ENCODE measurements at regions not wholly inside any gene's neighbourhood (a gene's known extent, or its start where the extent isn't known, plus 50 kb on each side); places are given as distances from the start of the nearest gene placed in this dataset.

DNA sequence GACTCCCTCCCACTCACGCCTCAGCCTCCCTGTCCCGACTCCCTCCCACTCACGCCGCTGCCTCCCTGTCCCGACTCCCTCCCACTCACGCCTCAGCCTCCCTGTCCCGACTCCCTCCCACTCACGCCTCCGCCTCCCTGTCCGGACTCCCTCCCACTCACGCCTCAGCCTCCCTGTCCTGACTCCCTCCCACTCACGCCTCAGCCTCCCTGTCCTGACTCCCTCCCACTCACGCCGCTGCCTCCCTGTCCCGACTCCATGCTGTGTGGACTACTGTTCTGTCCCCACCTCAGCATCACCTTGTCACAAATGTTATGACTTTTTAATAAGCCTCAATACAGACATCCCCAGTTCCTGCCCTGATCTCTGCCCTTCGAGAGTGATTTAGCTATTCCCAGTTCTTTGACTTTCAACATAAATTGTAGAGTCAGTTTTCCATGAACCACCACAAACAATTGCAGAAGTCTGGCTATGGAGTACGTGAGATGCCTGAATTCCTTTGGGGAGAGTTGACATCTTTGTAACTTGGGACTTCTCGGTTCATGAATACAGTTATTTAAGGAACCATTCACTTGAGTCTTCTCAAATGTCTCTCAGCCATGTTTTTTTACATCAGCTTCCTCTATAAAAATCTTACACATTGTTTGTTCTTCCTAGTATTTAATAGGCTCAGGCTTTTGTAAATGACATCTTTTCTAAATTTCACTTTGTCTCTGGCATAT, 71.9 kb downstream of the FOXL3 start:
- Mint-ChIP-seq H3K27ac (peak overlapping the region; percentile 60), H3K36me3 (ENCODE audit: low read depth) (no peaks in the 10 kb centered on the region), H3K27me3 (no peaks in the 10 kb centered on the region), H3K4me3 (peak overlapping the region; percentile 45), H3K9me3 (no peaks in the 10 kb centered on the region), H3K4me1 (ENCODE audit: low read depth) (peaks cover 63% of the 10 kb centered on the region)
- DNase-seq: no peak

GRCh38 chr7:362402-363096, 72.6 kb downstream of the FOXL3 start:
- Mint-ChIP-seq H3K27ac (peak overlapping the region; percentile 60), H3K36me3 (ENCODE audit: low read depth) (no peaks in the 10 kb centered on the region), H3K9me3 (no peaks in the 10 kb centered on the region), H3K4me1 (ENCODE audit: low read depth) (peaks cover 67% of the 10 kb centered on the region), H3K27me3 (no peaks in the 10 kb centered on the region), H3K4me3 (peak overlapping the region; percentile 45)
- peak; percentile 52 for DNase-seq

DNA sequence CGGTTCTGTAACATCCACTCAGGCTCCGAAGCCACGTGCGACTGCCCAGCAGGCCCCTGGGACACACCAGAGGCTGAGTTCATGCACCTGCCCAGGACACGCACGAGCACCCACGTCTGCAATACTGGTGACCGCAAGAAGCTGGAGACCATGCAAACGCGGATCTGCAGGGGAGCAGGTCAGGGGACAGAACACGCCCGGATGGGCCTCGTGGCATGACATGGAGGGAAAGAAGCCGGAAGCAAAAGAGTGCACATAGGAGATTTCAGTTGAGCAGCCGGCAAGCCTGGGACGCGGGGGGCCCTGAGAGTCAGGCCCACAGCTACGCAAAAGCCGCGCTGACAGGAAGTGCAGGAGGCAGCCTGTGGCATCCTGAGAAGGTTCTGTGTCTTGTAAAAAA, 73.7 kb downstream of the FOXL3 start:
- no peaks in the 10 kb centered on the region for H3K9me3 Mint-ChIP-seq
- no peaks in the 10 kb centered on the region for H3K36me3 Mint-ChIP-seq (ENCODE audit: low read depth)
- peak; percentile 48 for DNase-seq
- no peaks in the 10 kb centered on the region for H3K27me3 Mint-ChIP-seq
- H3K4me3 Mint-ChIP-seq: no peak overlapping the region
- peaks cover 67% of the 10 kb centered on the region for H3K4me1 Mint-ChIP-seq (ENCODE audit: low read depth)
- H3K27ac Mint-ChIP-seq: no peak overlapping the region

- no peak overlapping the region for H3K27ac Mint-ChIP-seq
Observed at GRCh38 chr7:364536-364935, 74.6 kb downstream of the FOXL3 start.

GRCh38 chr7:365593-365992, 75.6 kb downstream of the FOXL3 start:
- H3K9me3 Mint-ChIP-seq: no peaks in the 10 kb centered on the region
- no peaks in the 10 kb centered on the region for H3K36me3 Mint-ChIP-seq (ENCODE audit: low read depth)
- H3K4me1 Mint-ChIP-seq (ENCODE audit: low read depth): peaks cover 58% of the 10 kb centered on the region
- H3K27me3 Mint-ChIP-seq: no peaks in the 10 kb centered on the region
- no peak overlapping the region for H3K27ac Mint-ChIP-seq
- H3K4me3 Mint-ChIP-seq: no peak overlapping the region
- no peak for DNase-seq

More at GRCh38 chr7:364536-364935, 74.6 kb downstream of the FOXL3 start:
- Mint-ChIP-seq H3K4me3 (no peak overlapping the region), H3K27me3 (no peaks in the 10 kb centered on the region), H3K4me1 (ENCODE audit: low read depth) (peaks cover 67% of the 10 kb centered on the region), H3K36me3 (ENCODE audit: low read depth) (no peaks in the 10 kb centered on the region), H3K9me3 (no peaks in the 10 kb centered on the region)
- DNase-seq: no peak

GRCh38 chr7:366161-366803, 76.3 kb downstream of the FOXL3 start:
- peaks cover 53% of the 10 kb centered on the region for H3K4me1 Mint-ChIP-seq (ENCODE audit: low read depth)
- no peak overlapping the region for H3K27ac Mint-ChIP-seq
- H3K27me3 Mint-ChIP-seq: no peaks in the 10 kb centered on the region
- H3K9me3 Mint-ChIP-seq: no peaks in the 10 kb centered on the region
- H3K36me3 Mint-ChIP-seq (ENCODE audit: low read depth): no peaks in the 10 kb centered on the region
- DNase-seq: no peak
- H3K4me3 Mint-ChIP-seq: peak overlapping the region; percentile 1

DNA sequence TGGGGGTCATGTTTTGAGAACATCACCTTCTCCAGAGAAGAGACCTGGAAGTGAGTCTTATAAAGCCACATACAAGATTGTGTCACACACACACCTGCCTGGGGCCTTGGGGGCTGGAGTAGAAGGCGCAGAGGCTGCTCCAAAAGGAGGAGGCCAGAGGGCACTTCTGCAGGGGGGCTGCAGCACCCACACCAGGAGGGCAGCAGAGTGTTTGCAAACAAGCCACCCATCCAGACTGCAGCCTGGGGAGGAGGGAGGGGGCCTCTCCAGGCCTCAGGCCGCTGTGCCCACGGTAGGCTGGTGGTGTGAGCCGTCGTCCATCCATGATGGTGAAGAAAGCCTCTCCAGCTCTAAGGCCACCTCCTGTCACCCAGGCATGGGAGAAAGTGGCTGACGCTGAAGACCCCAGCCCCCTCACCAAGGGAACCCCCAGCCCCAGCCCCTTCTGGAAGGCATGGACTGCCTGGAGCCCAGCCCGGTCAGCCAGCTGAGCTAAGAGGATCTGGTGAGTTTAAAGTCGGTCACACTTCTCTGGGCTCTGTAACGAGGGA, 77.5 kb downstream of the FOXL3 start:
- H3K4me3 Mint-ChIP-seq: no peak overlapping the region
- no peaks in the 10 kb centered on the region for H3K9me3 Mint-ChIP-seq
- no peak overlapping the region for H3K27ac Mint-ChIP-seq
- peaks cover 46% of the 10 kb centered on the region for H3K4me1 Mint-ChIP-seq (ENCODE audit: low read depth)
- H3K27me3 Mint-ChIP-seq: no peaks in the 10 kb centered on the region
- no peak for DNase-seq
- H3K36me3 Mint-ChIP-seq (ENCODE audit: low read depth): no peaks in the 10 kb centered on the region

- no peaks in the 10 kb centered on the region for H3K36me3 Mint-ChIP-seq (ENCODE audit: low read depth)
- H3K4me3 Mint-ChIP-seq: no peak overlapping the region
- no peaks in the 10 kb centered on the region for H3K27me3 Mint-ChIP-seq
- no peak for DNase-seq
- peaks cover 32% of the 10 kb centered on the region for H3K4me1 Mint-ChIP-seq (ENCODE audit: low read depth)
- no peak overlapping the region for H3K27ac Mint-ChIP-seq
- H3K9me3 Mint-ChIP-seq: no peaks in the 10 kb centered on the region
Observed at GRCh38 chr7:368651-369475, 78.9 kb downstream of the FOXL3 start.

DNA sequence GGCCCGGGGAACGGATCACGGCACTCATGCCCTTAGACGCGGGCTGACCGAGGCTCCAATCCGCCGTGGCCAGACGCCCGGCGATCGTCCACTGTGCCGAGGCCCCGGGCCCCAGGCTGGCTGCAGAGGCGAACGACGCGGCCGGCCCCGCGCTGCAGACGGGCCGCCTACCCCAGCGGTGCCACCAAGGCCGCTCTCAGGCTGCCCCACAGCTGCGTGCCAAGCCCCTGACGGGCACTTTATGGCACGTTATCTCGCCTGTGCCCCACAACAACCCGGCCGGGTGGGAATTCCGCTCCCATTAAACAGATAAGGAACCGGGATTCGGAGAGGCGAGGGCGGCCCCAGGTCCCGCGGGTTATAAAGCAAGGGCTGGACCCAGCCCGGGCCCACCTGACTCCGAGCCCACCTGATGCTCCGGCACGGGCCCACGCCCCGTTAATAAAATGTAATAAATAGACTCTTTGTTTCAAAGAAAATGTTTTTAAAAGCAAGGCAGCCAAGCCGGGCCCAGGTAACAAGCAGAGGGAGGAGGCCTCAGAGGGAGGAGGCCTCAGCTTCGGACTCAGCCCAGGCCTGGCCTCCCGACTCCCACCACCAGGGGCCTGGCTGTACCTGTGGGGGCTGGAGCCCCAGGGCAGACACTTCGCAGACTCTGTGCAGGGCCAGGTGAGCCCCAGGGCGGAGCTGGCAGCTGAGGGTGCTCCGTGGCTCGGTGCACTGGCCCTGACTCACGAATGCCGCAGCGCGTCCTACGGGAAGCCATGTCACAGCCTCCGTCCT, 79.7 kb downstream of the FOXL3 start:
- Mint-ChIP-seq H3K36me3 (ENCODE audit: low read depth) (no peaks in the 10 kb centered on the region), H3K4me3 (no peak overlapping the region), H3K27me3 (no peaks in the 10 kb centered on the region), H3K4me1 (ENCODE audit: low read depth) (peaks cover 24% of the 10 kb centered on the region), H3K9me3 (no peaks in the 10 kb centered on the region), H3K27ac (no peak overlapping the region)
- no peak for DNase-seq

GRCh38 chr7:370259-370625, 80.3 kb downstream of the FOXL3 start:
- Mint-ChIP-seq H3K4me3 (no peak overlapping the region), H3K27ac (no peak overlapping the region), H3K27me3 (no peaks in the 10 kb centered on the region), H3K9me3 (no peaks in the 10 kb centered on the region), H3K36me3 (ENCODE audit: low read depth) (no peaks in the 10 kb centered on the region), H3K4me1 (ENCODE audit: low read depth) (peaks cover 20% of the 10 kb centered on the region)
- DNase-seq: no peak

- no peak for DNase-seq
- Mint-ChIP-seq H3K9me3 (no peaks in the 10 kb centered on the region), H3K27ac (no peak overlapping the region), H3K4me1 (ENCODE audit: low read depth) (peaks cover 15% of the 10 kb centered on the region), H3K4me3 (no peak overlapping the region), H3K36me3 (ENCODE audit: low read depth) (no peaks in the 10 kb centered on the region), H3K27me3 (no peaks in the 10 kb centered on the region)
Observed at GRCh38 chr7:370775-371118, 80.8 kb downstream of the FOXL3 start.

DNA sequence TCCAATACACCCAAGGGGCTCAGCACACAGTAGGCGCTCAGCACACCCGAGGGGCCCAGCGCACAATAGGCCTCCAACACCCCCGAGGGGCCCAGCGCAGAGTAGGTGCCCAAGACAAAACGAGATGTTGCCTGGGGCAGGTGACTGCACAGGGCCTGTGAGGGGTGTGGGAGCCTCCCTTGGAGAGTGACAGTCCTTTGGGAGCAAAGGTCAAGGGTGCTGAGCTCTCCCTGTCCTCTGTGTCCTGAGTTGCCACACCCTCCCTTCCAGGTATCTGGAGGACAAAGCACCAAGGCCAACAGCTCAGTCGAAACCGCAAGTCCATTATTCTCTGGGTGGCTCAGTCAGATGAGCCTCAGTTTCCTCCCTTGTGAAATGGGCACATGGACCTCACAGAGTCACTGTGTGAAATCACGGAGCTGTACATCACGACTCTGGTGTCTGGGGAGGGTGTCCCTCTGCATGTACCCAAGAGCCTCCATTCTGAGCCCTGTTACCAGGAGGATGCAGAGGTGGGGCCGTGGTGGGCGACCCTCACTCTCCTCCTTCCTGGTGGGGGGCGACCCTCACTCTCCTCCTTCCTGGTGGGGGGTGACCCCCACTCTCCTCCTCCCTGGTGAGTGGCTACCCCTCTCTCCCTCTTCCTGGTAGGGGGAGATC, 81.3 kb downstream of the FOXL3 start:
- no peaks in the 10 kb centered on the region for H3K9me3 Mint-ChIP-seq
- no peak overlapping the region for H3K4me3 Mint-ChIP-seq
- DNase-seq: peak; percentile 30
- no peak overlapping the region for H3K27ac Mint-ChIP-seq
- H3K36me3 Mint-ChIP-seq (ENCODE audit: low read depth): no peaks in the 10 kb centered on the region
- H3K4me1 Mint-ChIP-seq (ENCODE audit: low read depth): peaks cover 10% of the 10 kb centered on the region
- no peaks in the 10 kb centered on the region for H3K27me3 Mint-ChIP-seq

DNA sequence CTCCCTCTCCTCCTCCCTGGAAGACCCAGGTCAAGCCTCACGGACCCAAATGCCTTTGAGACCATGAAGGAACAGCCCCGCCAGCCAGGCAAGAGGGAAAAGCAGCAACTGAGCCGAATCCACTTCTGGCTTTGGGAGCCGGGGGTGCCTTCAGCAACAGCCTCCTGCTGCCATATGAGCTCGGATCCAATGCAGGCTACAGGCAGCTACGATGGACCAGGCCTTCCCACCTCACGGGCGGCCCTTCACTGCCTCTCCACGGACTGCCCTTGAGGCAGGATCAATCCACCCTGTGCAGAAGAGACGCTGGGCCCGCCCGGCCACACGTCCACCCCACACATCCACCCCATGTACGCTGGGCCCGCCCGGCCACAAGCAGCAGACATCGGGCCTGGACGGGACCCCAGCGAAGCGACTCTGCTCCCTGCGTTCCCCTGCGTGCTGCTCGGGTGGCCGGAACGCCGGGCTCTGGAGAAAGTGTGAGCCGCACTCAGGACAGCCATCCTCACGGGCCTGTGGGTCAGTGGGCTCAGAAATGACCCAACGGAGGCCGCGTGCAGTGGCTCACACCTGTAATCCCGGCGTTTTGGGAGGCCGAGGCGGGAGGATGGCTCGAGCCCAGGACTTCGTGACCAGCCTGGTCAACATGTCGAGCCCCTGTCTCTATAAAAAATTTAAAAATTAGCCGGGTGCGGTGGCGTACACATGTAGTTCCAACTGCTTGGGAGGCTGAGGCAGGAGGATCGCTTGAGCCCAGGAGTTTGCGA, 82.0 kb downstream of the FOXL3 start:
- Mint-ChIP-seq H3K4me1 (ENCODE audit: low read depth) (peaks cover 4% of the 10 kb centered on the region), H3K27ac (no peak overlapping the region), H3K4me3 (no peak overlapping the region), H3K9me3 (no peaks in the 10 kb centered on the region), H3K27me3 (peaks cover 3% of the 10 kb centered on the region), H3K36me3 (ENCODE audit: low read depth) (no peaks in the 10 kb centered on the region)
- peak; percentile 31 for DNase-seq
